Hepatocyte (in vitro differentiated cells): ENCODE measurements at regions not wholly inside any gene's neighbourhood (a gene's known extent, or its start where the extent isn't known, plus 50 kb on each side); places are given as distances from the start of the nearest gene placed in this dataset.

Source experiments
- DNase-seq: peaks from one replicate; pipeline ENCODE4 v3.0.0-alpha.2; 2016; ENCODE audit warnings: low spot score
- H2AFZ ChIP-seq: fragments of 200-600 bp; sonication (generic); 2 replicates; pipeline ENCODE4 v1.6.0; 2016; ENCODE audit warnings: antibody characterized with exemption, mild to moderate bottlenecking
- H3K27ac ChIP-seq: fragments of 200-600 bp; sonication (generic); 2 replicates; pipeline ENCODE4 v1.5.1; 2016; ENCODE audit warnings: mild to moderate bottlenecking
- H3K27me3 ChIP-seq: fragments of 200-600 bp; sonication (generic); 2 replicates; pipeline ENCODE4 v1.6.1; 2016
- H3K36me3 ChIP-seq: fragments of 200-600 bp; sonication (generic); replicated peaks from 2 replicates; pipeline ENCODE4 v1.5.1; 2016; ENCODE audit warnings: low read depth; ENCODE audit not compliant: insufficient read depth
- H3K4me1 ChIP-seq: fragments of 200-600 bp; sonication (generic); 2 replicates; pipeline ENCODE4 v1.5.1; 2016; ENCODE audit warnings: mild to moderate bottlenecking, moderate library complexity; ENCODE audit not compliant: insufficient read depth
- H3K4me2 ChIP-seq: fragments of 200-600 bp; sonication (generic); 2 replicates; pipeline ENCODE4 v1.6.0; 2016
- H3K4me3 ChIP-seq: fragments of 200-600 bp; sonication (generic); 2 replicates; pipeline ENCODE4 v1.5.1; 2016; ENCODE audit warnings: mild to moderate bottlenecking
- H3K79me2 ChIP-seq: fragments of 200-600 bp; sonication (generic); 2 replicates; pipeline ENCODE4 v1.6.0; 2017; ENCODE audit warnings: mild to moderate bottlenecking
- H3K9me2 ChIP-seq: fragments of 200-600 bp; sonication (generic); replicated peaks from 2 replicates; pipeline ENCODE4 v1.6.0; 2017; ENCODE audit warnings: mild to moderate bottlenecking; ENCODE audit not compliant: insufficient read depth
- H3K9me3 ChIP-seq: fragments of 200-600 bp; sonication (generic); 2 replicates; pipeline ENCODE4 v1.5.1; 2016; ENCODE audit warnings: low read depth, mild to moderate bottlenecking
- H4K20me1 ChIP-seq: fragments of 200-600 bp; sonication (generic); 2 replicates; pipeline ENCODE4 v1.6.0; 2016; ENCODE audit warnings: mild to moderate bottlenecking; ENCODE audit not compliant: insufficient read depth, poor library complexity, severe bottlenecking
- CTCF ChIP-seq: fragments of 200-600 bp; sonication (generic); IDR thresholded peaks from 2 replicates; pipeline ENCODE4 v1.5.1; 2016; ENCODE audit warnings: antibody characterized with exemption, mild to moderate bottlenecking; ENCODE audit not compliant: poor library complexity
- EZH2 ChIP-seq: fragments of 200-600 bp; sonication (generic); IDR thresholded peaks from 2 replicates; pipeline ENCODE4 v1.6.1; 2016; ENCODE audit warnings: antibody characterized with exemption, mild to moderate bottlenecking, borderline replicate concordance
- EZH2phosphoT487 ChIP-seq: fragments of 200-600 bp; sonication (generic); IDR thresholded peaks from one replicate; pipeline ENCODE4 v1.6.1; 2018; ENCODE audit warnings: antibody characterized with exemption, mild to moderate bottlenecking, low read depth, moderate library complexity; ENCODE audit not compliant: unreplicated experiment, severe bottlenecking
- WGBS: methylation state at CpG from one replicate; pipeline ENCODE4 v1.1.6; 2016; ENCODE audit warnings: low lambda C conversion rate; ENCODE audit errors: missing lambda C conversion rate; 5-methylcytosine and 5-hydroxymethylcytosine counted together

DNA sequence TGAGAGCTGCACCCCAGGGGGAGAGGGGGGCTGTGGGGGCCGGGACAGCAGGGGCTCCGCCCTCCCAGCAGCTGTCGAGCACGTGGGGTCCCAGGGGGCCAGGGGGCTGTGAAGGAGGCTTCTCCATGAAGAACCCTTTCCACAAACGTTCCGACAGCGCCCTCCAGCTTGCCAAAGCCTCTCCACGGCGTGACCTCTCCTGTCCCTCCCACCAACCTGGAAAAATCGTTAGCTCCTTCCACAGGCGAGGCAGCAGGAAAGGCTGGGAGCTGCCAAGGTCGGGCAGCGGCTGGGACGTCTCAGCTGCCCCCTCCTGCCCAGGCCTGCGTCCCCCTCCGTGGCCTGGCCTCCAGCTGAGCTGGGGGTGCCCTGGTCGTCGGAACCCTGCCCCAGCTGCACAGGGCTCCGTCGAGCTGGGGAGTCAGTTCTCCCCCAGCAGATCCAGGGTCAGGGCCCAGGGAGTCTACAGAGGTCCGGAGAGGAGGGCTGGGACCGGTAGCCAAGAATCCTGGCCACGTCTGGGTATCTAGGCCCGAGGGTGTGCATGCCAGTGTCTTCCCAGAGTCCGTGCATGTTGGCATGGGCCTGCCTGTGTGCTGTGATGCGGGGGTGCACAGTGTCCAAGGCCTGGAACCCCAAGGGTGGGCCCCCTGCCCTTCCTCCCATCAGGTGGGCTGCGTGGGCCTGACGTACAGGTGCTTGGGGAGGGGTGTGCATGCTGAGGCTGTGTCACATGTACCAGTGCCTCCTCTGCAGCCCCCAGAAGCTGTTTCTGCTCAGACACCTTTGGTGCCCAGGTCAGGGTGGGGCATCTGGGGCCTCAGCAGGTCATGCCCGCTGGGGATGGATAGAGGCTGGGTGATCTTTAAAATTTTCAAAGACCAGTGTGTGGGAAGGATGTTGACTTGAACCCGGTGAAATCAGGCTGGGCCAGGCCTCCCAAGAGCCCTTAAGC is 66.5 kb downstream of the UNCX start:
- H3K27me3 ChIP-seq, result peaks cover 5% of the 10 kb centered on the region
- no peak overlapping the region for H3K4me2 ChIP-seq
- no peaks in the 10 kb centered on the region for H4K20me1 ChIP-seq
- no peaks in the 10 kb centered on the region for H3K36me3 ChIP-seq
- no peak overlapping the region for H2AFZ ChIP-seq
- DNase-seq, result no peak
- no peaks in the 10 kb centered on the region for H3K4me1 ChIP-seq
- H3K9me3 ChIP-seq, result no peaks in the 10 kb centered on the region
- H3K79me2 ChIP-seq, result no peaks in the 10 kb centered on the region
- no peak overlapping the region for H3K4me3 ChIP-seq
- H3K9me2 ChIP-seq, result no peaks in the 10 kb centered on the region
- 81% methylated on average over 24 of the region's 30 CpGs for WGBS
- TF ChIP-seq EZH2phosphoT487 (no peak), CTCF (no peak), EZH2 (no peak)
- no peak overlapping the region for H3K27ac ChIP-seq

DNA sequence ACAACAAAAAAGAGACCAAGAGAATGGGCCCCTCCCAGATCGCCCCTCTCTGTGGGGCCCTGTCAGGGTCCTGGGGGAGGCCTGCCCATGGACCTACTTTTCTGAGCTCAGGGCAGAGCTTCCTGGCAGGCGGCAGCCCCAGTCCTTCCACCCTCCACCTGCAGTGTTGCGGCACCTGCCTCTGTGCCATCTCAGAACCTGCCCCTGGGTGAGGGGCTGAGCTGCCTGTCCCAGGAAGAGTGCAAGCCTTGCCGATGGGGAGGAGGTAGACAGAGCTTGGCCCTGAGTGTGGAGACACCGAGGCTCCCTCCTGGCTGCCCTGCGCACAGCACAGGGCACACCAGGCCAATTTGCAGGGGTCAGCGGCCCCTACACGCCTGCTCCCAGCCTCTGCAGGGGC is 67.5 kb downstream of the UNCX start:
- TF ChIP-seq CTCF, result no peak
- TF ChIP-seq EZH2, result no peak
- TF ChIP-seq EZH2phosphoT487, result no peak
- 89% methylated on average over 8 of the region's 8 CpGs for WGBS

DNA sequence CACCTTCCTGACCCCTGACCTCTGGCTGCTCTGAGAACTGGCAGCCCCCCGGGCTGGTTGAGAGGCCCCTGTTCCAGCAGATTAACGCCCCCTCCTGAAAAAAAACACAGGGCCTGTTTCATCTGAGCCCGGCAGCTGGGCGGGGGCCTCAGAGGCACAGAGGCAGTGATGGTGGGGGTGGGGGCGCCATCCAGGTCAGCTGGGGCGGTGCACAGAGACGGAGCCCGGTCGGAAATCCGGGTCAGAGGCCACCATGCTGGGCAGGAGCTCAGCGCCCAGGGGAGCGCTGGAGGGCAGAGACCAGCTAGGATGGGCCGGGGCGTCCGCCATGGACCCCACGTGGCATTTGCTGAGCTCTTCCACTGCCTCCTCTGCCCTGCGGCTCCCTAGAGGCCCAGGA is 68.0 kb downstream of the UNCX start:
- TF ChIP-seq EZH2phosphoT487, result no peak
- no peak for TF ChIP-seq CTCF
- TF ChIP-seq EZH2, result no peak
- H3K27me3 ChIP-seq, result peaks cover 9% of the 10 kb centered on the region

More for the DNA sequence above, 67.5 kb downstream of the UNCX start:
- Histone ChIP-seq H3K9me2 (no peaks in the 10 kb centered on the region), H2AFZ (no peak overlapping the region), H3K4me2 (no peak overlapping the region), H3K4me3 (no peak overlapping the region), H3K79me2 (no peaks in the 10 kb centered on the region), H4K20me1 (no peaks in the 10 kb centered on the region), H3K4me1 (no peaks in the 10 kb centered on the region), H3K9me3 (no peaks in the 10 kb centered on the region), H3K27ac (no peak overlapping the region), H3K27me3 (peaks cover 9% of the 10 kb centered on the region), H3K36me3 (no peaks in the 10 kb centered on the region)
- DNase-seq, result no peak

More for the DNA sequence above, 68.0 kb downstream of the UNCX start:
- Histone ChIP-seq H3K9me3 (no peaks in the 10 kb centered on the region), H3K36me3 (no peaks in the 10 kb centered on the region), H3K4me2 (no peak overlapping the region), H3K9me2 (no peaks in the 10 kb centered on the region), H4K20me1 (no peaks in the 10 kb centered on the region), H3K4me3 (no peak overlapping the region), H3K4me1 (no peaks in the 10 kb centered on the region), H2AFZ (no peak overlapping the region), H3K79me2 (no peaks in the 10 kb centered on the region), H3K27ac (no peak overlapping the region)
- DNase-seq, result no peak
- WGBS, result 70% methylated on average over 17 of the region's 17 CpGs
